ENCODE measurements at regions not wholly inside any gene's neighbourhood (a gene's known extent, or its start where the extent isn't known, plus 50 kb on each side); places are given as distances from the start of the nearest gene placed in this dataset.

- Histone ChIP-seq H3K4me1 (replicated peaks in 1 of 4; ENCODE audit: control insufficient read depth in 3 of 4, insufficient read depth in 4 of 4, low read length in 3 of 4) (no peaks in the 10 kb centered on the region), H3K4ac (replicated peaks; ENCODE audit: insufficient read length, low read depth, low read length) (no peak overlapping the region), H3K9me3 (ENCODE audit: insufficient read depth in 2 of 2, low read depth in 1 of 2, low read length in 1 of 2) (peaks cover 5 to 9% of the 10 kb centered on the region in 2 experiments), H3K79me1 (ENCODE audit: low read depth, low read length) (no peaks in the 10 kb centered on the region), H2BK12ac (ENCODE audit: low read depth, low read length) (no peak overlapping the region), H3K36me3 (ENCODE audit: control insufficient read depth in 2 of 4, insufficient read depth in 4 of 4, low read length in 3 of 4) (no peaks in the 10 kb centered on the region), H2BK20ac (ENCODE audit: low read length) (no peak overlapping the region), H2AK5ac (ENCODE audit: low read depth, low read length) (no peak overlapping the region), H4K5ac (ENCODE audit: insufficient read length, low read depth, low read length) (no peak overlapping the region), H3K27ac (ENCODE audit: low read depth, low read length) (no peak overlapping the region), H3K4me3 (ENCODE audit: extremely low read depth in 1 of 4, insufficient read depth in 2 of 4, low read depth in 3 of 4, low read length in 4 of 4) (no peak overlapping the region), H3K9ac (replicated peaks in 1 of 4; ENCODE audit: extremely low read depth in 1 of 4, low read depth in 3 of 4, low read length in 3 of 4) (no peak overlapping the region), H4K91ac (replicated peaks; ENCODE audit: insufficient read length, low read length) (no peak overlapping the region), H4K8ac (ENCODE audit: extremely low read depth, insufficient read depth, low read length) (no peak overlapping the region), H3K56ac (replicated peaks; ENCODE audit: insufficient read length, low read depth, low read length) (no peak overlapping the region), H3K23ac (ENCODE audit: insufficient read length) (no peak overlapping the region), H2BK120ac (replicated peaks; ENCODE audit: low read depth, low read length) (no peak overlapping the region), H2BK5ac (ENCODE audit: low read depth, low read length) (no peak overlapping the region), H2AFZ (ENCODE audit: low read length) (no peak overlapping the region), H3K79me2 (ENCODE audit: control insufficient read depth in 1 of 2, insufficient read depth in 2 of 2, low read length in 2 of 2) (no peaks in the 10 kb centered on the region), H3K23me2 (ENCODE audit: low read depth, low read length) (no peaks in the 10 kb centered on the region), H2BK15ac (ENCODE audit: low read length) (no peak overlapping the region), H3K4me2 (ENCODE audit: insufficient read depth in 1 of 2, low read depth in 2 of 2, low read length in 2 of 2) (no peak overlapping the region), H3K14ac (ENCODE audit: insufficient read length) (no peak overlapping the region), H3K27me3 (replicated peaks in 1 of 4; ENCODE audit: control insufficient read depth in 3 of 4, extremely low read depth in 1 of 4, insufficient read depth in 3 of 4, low read length in 3 of 4) (no peaks in the 10 kb centered on the region), H4K20me1 (replicated peaks in 1 of 2; ENCODE audit: control insufficient read depth in 1 of 2, insufficient read depth in 2 of 2, low read length in 2 of 2) (no peaks in the 10 kb centered on the region), H3K18ac (ENCODE audit: extremely low read depth, low read length) (no peak overlapping the region)
- peak in 1 of 2 experiments; percentile 77 for DNase-seq (ENCODE audit: low read depth in 1 of 2, low spot score in 2 of 2)
- WGBS, 2 experiments (ENCODE audit: extremely low coverage in 1 of 2, insufficient coverage in 1 of 2, insufficient read length in 1 of 2, insufficient replicate concordance in 2 of 2, low coverage in 1 of 2, low lambda C conversion rate in 2 of 2, missing lambda C conversion rate in 1 of 2): 72% methylated on average over 5 of the region's 5 CpGs; no CpG with 5 or more reads in 1 of the 2 experiments
- peak; percentile 52 for FAIRE-seq
- ChIA-PET CTCF (ENCODE audit: partially characterized antibody) (interaction anchor here (0.6 to 2.7 kb wide), 28 partner anchors 9 to 1199 kb away, joined by 3 to 17 read pairs (median 4); no protein-coding TSS in a partner anchor), POLR2A (ENCODE audit: partially characterized antibody) (no interaction called here)
- TF ChIP-seq RAD21 (IDR thresholded peaks at IDR 0.05 in 1 of 2, conservative IDR thresholded peaks at IDR 0.05 in 1 of 2; ENCODE audit: low read depth in 2 of 2, low read length in 2 of 2) (peak; percentile 45 to 63), CTCF (IDR thresholded peaks at IDR 0.05; ENCODE audit: control extremely low read depth in 1 of 3, insufficient read depth in 1 of 3, low read depth in 1 of 3, low read length in 3 of 3) (peak; percentile 51 to 79 (median 74)), SRF (IDR thresholded peaks at IDR 0.05; ENCODE audit: low read depth, low read length) (no peak)
Measured at GRCh38 chr9:90053027-90053426, 448.2 kb downstream of the GADD45G start.

Data from H1 (cell line).